GM23338 (cell line): ENCODE measurements at regions not wholly inside any gene's neighbourhood (a gene's known extent, or its start where the extent isn't known, plus 50 kb on each side); places are given as distances from the start of the nearest gene placed in this dataset.
"Not testable (repeated sequence)": the region's sequence is repeated elsewhere in the genome, so short reads cannot be mapped to it uniquely, and the experiment has no call there.

ENCODE experiments used
- ATAC-seq: fragments of 200-7000 bp; cut with Tn5 transposase; 3 replicates; pipeline ENCODE4 v1.9.1; 2020
- DNase-seq: peaks from one replicate; pipeline ENCODE4 v3.0.0-alpha.2; 2015; ENCODE audit warnings: low spot score
- H2AFZ ChIP-seq: fragments of 200-600 bp; sonication (generic); 2 replicates; pipeline ENCODE4 v1.8.0; 2016; ENCODE audit warnings: antibody characterized with exemption, mild to moderate bottlenecking, moderate library complexity
- H3F3A ChIP-seq: fragments of 200-600 bp; sonication (generic); replicated peaks from 2 replicates; pipeline ENCODE4 v1.8.0; 2017; ENCODE audit warnings: antibody characterized with exemption, mixed run types, low read depth
- H3K27ac ChIP-seq: fragments of 200-600 bp; sonication (generic); 2 replicates; pipeline ENCODE4 v1.6.1; 2016; ENCODE audit warnings: low read depth
- H3K27me3 ChIP-seq: fragments of 200-600 bp; sonication (generic); 2 replicates; pipeline ENCODE4 v1.8.0; 2016; ENCODE audit warnings: mild to moderate bottlenecking, mixed run types, moderate library complexity; ENCODE audit not compliant: insufficient read depth
- H3K36me3 ChIP-seq: fragments of 200-600 bp; sonication (generic); 2 replicates; pipeline ENCODE4 v1.8.0; 2016; ENCODE audit warnings: mild to moderate bottlenecking; ENCODE audit not compliant: insufficient read depth
- H3K4me1 ChIP-seq: fragments of 200-600 bp; sonication (generic); 2 replicates; pipeline ENCODE4 v1.8.0; 2016; ENCODE audit warnings: mild to moderate bottlenecking, moderate library complexity; ENCODE audit not compliant: insufficient read depth
- H3K4me2 ChIP-seq: fragments of 200-600 bp; sonication (generic); 2 replicates; pipeline ENCODE4 v1.7.1; 2017; ENCODE audit warnings: mixed run types
- H3K4me3 ChIP-seq: fragments of 200-600 bp; sonication (generic); 2 replicates; pipeline ENCODE4 v1.6.1; 2016; ENCODE audit warnings: mixed run types
- H3K79me2 ChIP-seq: fragments of 200-600 bp; sonication (generic); replicated peaks from 2 replicates; pipeline ENCODE4 v1.8.0; 2017; ENCODE audit warnings: mild to moderate bottlenecking; ENCODE audit not compliant: insufficient read depth
- H3K9me2 ChIP-seq: fragments of 200-600 bp; sonication (generic); 2 replicates; pipeline ENCODE4 v1.8.0; 2017; ENCODE audit not compliant: insufficient read depth
- H4K20me1 ChIP-seq: fragments of 200-600 bp; sonication (generic); replicated peaks from 2 replicates; pipeline ENCODE4 v1.8.0; 2017; ENCODE audit warnings: mild to moderate bottlenecking; ENCODE audit not compliant: insufficient read depth
- H3K27ac Mint-ChIP-seq: 2 replicates; pipeline ENCODE4 v1.8.0; 2020; ENCODE audit warnings: inconsistent platforms, mild to moderate bottlenecking, moderate library complexity, mixed read lengths
- H3K27me3 Mint-ChIP-seq: 3 replicates; pipeline ENCODE4 v1.8.0; 2022; ENCODE audit warnings: low read depth, mild to moderate bottlenecking, moderate library complexity, mixed read lengths, inconsistent platforms; ENCODE audit not compliant: insufficient read depth, poor library complexity
- H3K36me3 Mint-ChIP-seq: 3 replicates; pipeline ENCODE4 v1.8.0; 2021; ENCODE audit warnings: low read depth, mild to moderate bottlenecking, inconsistent platforms, moderate library complexity, mixed read lengths
- H3K4me1 Mint-ChIP-seq: 3 replicates; pipeline ENCODE4 v1.8.0; 2020; ENCODE audit warnings: mild to moderate bottlenecking, inconsistent platforms, mixed read lengths
- H3K4me3 Mint-ChIP-seq: 3 replicates; pipeline ENCODE4 v1.8.0; 2021; ENCODE audit warnings: moderate library complexity, mild to moderate bottlenecking, inconsistent platforms, mixed read lengths
- H3K9me3 Mint-ChIP-seq: 3 replicates; pipeline ENCODE4 v1.8.0; 2020; ENCODE audit warnings: moderate library complexity, mild to moderate bottlenecking, inconsistent platforms, mixed read lengths

DNA sequence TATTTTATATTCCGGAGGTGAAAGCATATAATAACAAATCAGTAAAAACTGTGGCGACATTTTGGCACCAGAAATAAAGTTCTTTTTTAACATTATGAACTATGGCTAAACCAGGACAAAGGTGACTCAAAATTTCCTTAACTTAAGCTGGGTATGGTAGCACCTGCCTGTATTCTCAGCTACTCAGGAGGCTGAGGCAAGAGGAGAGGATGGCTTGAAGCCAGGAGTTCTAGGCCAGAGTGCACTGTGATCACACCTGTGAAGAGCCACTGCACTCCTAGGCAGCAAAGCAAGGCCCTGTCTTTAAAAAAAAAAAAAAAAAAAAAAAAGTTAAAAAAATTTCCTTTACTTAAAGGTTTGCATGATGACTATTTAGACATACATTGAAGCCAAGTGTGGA is 63.0 kb upstream of the KIF2A start:
- H3K27ac Mint-ChIP-seq, H3K9me2 ChIP-seq, H3K4me3 Mint-ChIP-seq, H3K36me3 Mint-ChIP-seq, H3F3A ChIP-seq, H3K27me3 Mint-ChIP-seq, H3K4me2 ChIP-seq, H2AFZ ChIP-seq, ATAC-seq, DNase-seq, H3K4me1 ChIP-seq, H3K27me3 ChIP-seq, H3K9me3 Mint-ChIP-seq, H3K4me3 ChIP-seq, H3K36me3 ChIP-seq, H3K27ac ChIP-seq, H3K4me1 Mint-ChIP-seq, H3K79me2 ChIP-seq, H4K20me1 ChIP-seq: not testable (repeated sequence)

DNA sequence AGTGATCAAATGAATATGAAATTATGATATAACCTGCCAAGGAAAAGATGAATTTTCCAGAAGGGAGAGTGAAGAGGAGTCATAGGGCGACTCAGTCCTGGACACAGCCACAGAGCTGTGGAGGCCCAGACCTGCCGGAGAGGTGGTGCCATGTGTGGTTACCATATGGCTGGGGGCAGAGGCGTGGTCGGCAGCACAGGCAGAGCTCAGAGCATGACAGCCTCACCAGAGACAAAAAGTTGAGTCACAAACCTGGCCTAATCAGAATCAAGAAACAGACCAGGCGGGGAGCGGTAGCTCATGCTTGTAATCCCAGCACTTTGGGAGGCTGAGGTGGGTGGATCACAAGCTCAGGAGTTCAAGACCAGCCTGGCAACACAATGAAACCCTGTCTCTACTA is 57.8 kb upstream of the KIF2A start:
- not testable (repeated sequence) for H3K36me3 Mint-ChIP-seq, H3K4me3 Mint-ChIP-seq, H3K27ac Mint-ChIP-seq, H3K9me2 ChIP-seq, H4K20me1 ChIP-seq, H2AFZ ChIP-seq, H3K36me3 ChIP-seq, H3K79me2 ChIP-seq, ATAC-seq, H3K4me1 ChIP-seq, H3K9me3 Mint-ChIP-seq, H3K4me1 Mint-ChIP-seq, H3K4me2 ChIP-seq, H3K27ac ChIP-seq, H3F3A ChIP-seq, DNase-seq, H3K27me3 Mint-ChIP-seq, H3K4me3 ChIP-seq, H3K27me3 ChIP-seq

DNA sequence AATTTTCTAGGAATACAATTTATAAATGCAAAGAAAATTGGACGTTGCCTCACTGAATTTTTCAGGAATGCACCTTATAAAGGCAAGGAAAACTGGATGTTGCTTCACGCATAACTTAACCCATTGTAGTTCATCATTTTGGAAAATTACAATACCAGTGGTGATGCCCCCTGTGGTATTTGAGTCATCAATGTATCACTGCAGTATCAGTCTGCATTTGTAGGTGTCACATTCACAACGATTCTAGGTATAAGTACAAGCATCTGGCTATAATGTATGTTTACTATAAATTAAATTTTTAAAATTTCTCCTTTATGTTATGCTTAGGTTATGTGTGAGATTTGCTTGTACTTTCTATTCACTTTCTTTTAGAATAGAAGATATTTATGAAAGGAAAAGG is 55.9 kb upstream of the KIF2A start:
- H4K20me1 ChIP-seq, H3K4me3 ChIP-seq, H3K4me1 Mint-ChIP-seq, H3K4me1 ChIP-seq, H3K4me3 Mint-ChIP-seq, ATAC-seq, H3K36me3 ChIP-seq, H3K27ac Mint-ChIP-seq, DNase-seq, H3K9me2 ChIP-seq, H3K79me2 ChIP-seq, H3K27me3 Mint-ChIP-seq, H3K4me2 ChIP-seq, H3K27me3 ChIP-seq, H3K9me3 Mint-ChIP-seq, H2AFZ ChIP-seq, H3K36me3 Mint-ChIP-seq, H3K27ac ChIP-seq, H3F3A ChIP-seq: not testable (repeated sequence)

- not testable (repeated sequence) for H3K79me2 ChIP-seq, H3K4me3 ChIP-seq, H3F3A ChIP-seq, H3K27ac ChIP-seq, ATAC-seq, DNase-seq, H3K4me3 Mint-ChIP-seq, H3K4me2 ChIP-seq, H3K27me3 ChIP-seq, H3K36me3 ChIP-seq, H3K4me1 ChIP-seq, H3K9me3 Mint-ChIP-seq, H2AFZ ChIP-seq, H3K36me3 Mint-ChIP-seq, H3K27ac Mint-ChIP-seq, H3K4me1 Mint-ChIP-seq, H3K27me3 Mint-ChIP-seq, H3K9me2 ChIP-seq, H4K20me1 ChIP-seq
Measured at GRCh38 chr5:62250919-62251318, 55.1 kb upstream of the KIF2A start.

- H3K27me3 ChIP-seq, H3K4me2 ChIP-seq, H3K9me2 ChIP-seq, DNase-seq, H3K9me3 Mint-ChIP-seq, H3K36me3 Mint-ChIP-seq, H3K27ac ChIP-seq, H3K4me1 ChIP-seq, H3K4me1 Mint-ChIP-seq, H3K79me2 ChIP-seq, H3K27ac Mint-ChIP-seq, H3K4me3 ChIP-seq, H3K36me3 ChIP-seq, H4K20me1 ChIP-seq, H3K4me3 Mint-ChIP-seq, H3F3A ChIP-seq, H3K27me3 Mint-ChIP-seq, H2AFZ ChIP-seq, ATAC-seq: not testable (repeated sequence)
Measured at GRCh38 chr5:62252519-62252918, 53.5 kb upstream of the KIF2A start.

DNA sequence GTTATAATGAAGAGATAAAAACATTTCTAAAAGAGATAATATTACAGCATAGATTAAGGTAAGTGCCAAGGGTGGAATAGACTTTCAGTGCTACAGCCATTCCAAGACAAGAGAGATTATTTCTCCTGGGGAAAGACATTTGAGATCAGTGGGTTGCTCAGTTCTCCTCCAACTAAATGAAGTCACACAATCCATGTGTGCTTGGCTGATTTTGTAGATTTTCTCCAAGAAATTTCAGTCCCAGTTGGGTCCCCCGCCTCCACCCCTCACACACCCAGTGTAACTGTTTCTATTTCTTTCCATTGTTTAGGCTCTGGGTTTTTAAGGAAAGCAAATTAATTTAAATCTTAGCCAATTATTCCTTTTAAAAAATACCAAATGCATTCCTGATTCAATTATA is 50.5 kb upstream of the KIF2A start:
- H3K9me3 Mint-ChIP-seq, H3K4me2 ChIP-seq, H3K4me1 Mint-ChIP-seq, H3K27ac ChIP-seq, H3K27me3 ChIP-seq, H3F3A ChIP-seq, H3K4me3 ChIP-seq, H3K9me2 ChIP-seq, H4K20me1 ChIP-seq, H3K4me1 ChIP-seq, H2AFZ ChIP-seq, ATAC-seq, H3K36me3 ChIP-seq, H3K36me3 Mint-ChIP-seq, H3K79me2 ChIP-seq, H3K27me3 Mint-ChIP-seq, H3K4me3 Mint-ChIP-seq, DNase-seq, H3K27ac Mint-ChIP-seq: not testable (repeated sequence)
